Fibroblast of pulmonary artery (primary cell): ENCODE measurements at regions not wholly inside any gene's neighbourhood (a gene's known extent, or its start where the extent isn't known, plus 50 kb on each side); places are given as distances from the start of the nearest gene placed in this dataset.
A peak's percentile ranks its signal among the peaks of the same experiment; 100 is the strongest.
"Not testable (repeated sequence)": the region's sequence is repeated elsewhere in the genome, so short reads cannot be mapped to it uniquely, and the experiment has no call there.

Source experiments
- DNase-seq: peaks from one replicate; pipeline ENCODE4 v3.0.0-alpha.2; 2010; ENCODE audit warnings: low read depth
- H3K4me3 ChIP-seq: replicated peaks from 2 replicates; pipeline ENCODE4 v1.5.1; 2011; ENCODE audit warnings: low read depth, mild to moderate bottlenecking, control low read depth, low read length, moderate library complexity
- CTCF ChIP-seq: IDR thresholded peaks from 2 replicates; pipeline ENCODE4 v1.5.1; 2011; ENCODE audit warnings: mild to moderate bottlenecking, control low read depth, low read length, inconsistent platforms; ENCODE audit errors: missing control alignments

- peak overlapping the region; percentile 31 for H3K4me3 ChIP-seq
- no peak for TF ChIP-seq CTCF
- DNase-seq, result peak; percentile 49
Measured at GRCh38 chr20:30811885-30812671, 445.4 kb upstream of the DEFB115 start.

- TF ChIP-seq CTCF, result no peak
- H3K4me3 ChIP-seq, result no peak overlapping the region
- no peak for DNase-seq
Measured at GRCh38 chr20:30812739-30813411, 444.6 kb upstream of the DEFB115 start.

- H3K4me3 ChIP-seq, DNase-seq: not testable (repeated sequence)
Measured at GRCh38 chr20:30813412-30814311, 443.8 kb upstream of the DEFB115 start.

- DNase-seq, H3K4me3 ChIP-seq: not testable (repeated sequence)
Measured at GRCh38 chr20:30814312-30814639, 443.2 kb upstream of the DEFB115 start.

- H3K4me3 ChIP-seq, DNase-seq: not testable (repeated sequence)
Measured at GRCh38 chr20:30815027-30815576, 442.4 kb upstream of the DEFB115 start.

GRCh38 chr20:30815577-30816181 is 441.8 kb upstream of the DEFB115 start:
- no peak overlapping the region for H3K4me3 ChIP-seq
- no peak for DNase-seq
- no peak for TF ChIP-seq CTCF

GRCh38 chr20:30816182-30816645 is 441.2 kb upstream of the DEFB115 start:
- no peak overlapping the region for H3K4me3 ChIP-seq
- DNase-seq, result no peak
- TF ChIP-seq CTCF, result no peak

- not testable (repeated sequence) for DNase-seq, H3K4me3 ChIP-seq
Measured at GRCh38 chr20:30821615-30822014, 435.8 kb upstream of the DEFB115 start.

- H3K4me3 ChIP-seq, DNase-seq: not testable (repeated sequence)
Measured at GRCh38 chr20:30824666-30825065, 432.8 kb upstream of the DEFB115 start.

GRCh38 chr20:30845923-30846322 is 411.5 kb upstream of the DEFB115 start:
- H3K4me3 ChIP-seq, DNase-seq: not testable (repeated sequence)

- H3K4me3 ChIP-seq, DNase-seq: not testable (repeated sequence)
Measured at GRCh38 chr20:30868271-30868670, 389.2 kb upstream of the DEFB115 start.

GRCh38 chr20:30871127-30871526 is 386.3 kb upstream of the DEFB115 start:
- not testable (repeated sequence) for H3K4me3 ChIP-seq, DNase-seq

GRCh38 chr20:30872252-30872651 is 385.2 kb upstream of the DEFB115 start:
- not testable (repeated sequence) for H3K4me3 ChIP-seq, DNase-seq
